ENCODE measurements at regions not wholly inside any gene's neighbourhood (a gene's known extent, or its start where the extent isn't known, plus 50 kb on each side); places are given as distances from the start of the nearest gene placed in this dataset.

- no peak for DNase-seq (ENCODE audit: low read depth)
- Histone ChIP-seq H3K27me3 (ENCODE audit: control insufficient read depth, insufficient read depth, low read length) (no peaks in the 10 kb centered on the region), H3K4me3 (ENCODE audit: low read depth, low read length) (no peak overlapping the region), H3K36me3 (ENCODE audit: control insufficient read depth, insufficient read depth, low read length) (no peaks in the 10 kb centered on the region)
- no peak for TF ChIP-seq CTCF (IDR thresholded peaks at IDR 0.05; ENCODE audit: insufficient read depth, low read depth, low read length)
- POLR2A ChIA-PET: no interaction called here
- CTCF ChIA-PET: no interaction called here
Measured at GRCh38 chrX:114166601-114167000, 417.3 kb upstream of the HTR2C start.

- ChIA-PET POLR2A (no interaction called here), CTCF (no interaction called here)
- Histone ChIP-seq H3K4me3 (ENCODE audit: low read depth, low read length) (no peak overlapping the region), H3K36me3 (ENCODE audit: control insufficient read depth, insufficient read depth, low read length) (no peaks in the 10 kb centered on the region), H3K27me3 (ENCODE audit: control insufficient read depth, insufficient read depth, low read length) (no peaks in the 10 kb centered on the region)
- no peak for DNase-seq (ENCODE audit: low read depth)
- no peak for TF ChIP-seq CTCF (IDR thresholded peaks at IDR 0.05; ENCODE audit: insufficient read depth, low read depth, low read length)
Measured at GRCh38 chrX:114165537-114165936, 418.3 kb upstream of the HTR2C start.

- Histone ChIP-seq H3K36me3 (ENCODE audit: control insufficient read depth, insufficient read depth, low read length) (no peaks in the 10 kb centered on the region), H3K27me3 (ENCODE audit: control insufficient read depth, insufficient read depth, low read length) (no peaks in the 10 kb centered on the region), H3K4me3 (ENCODE audit: low read depth, low read length) (no peak overlapping the region)
- DNase-seq (ENCODE audit: low read depth): no peak
- POLR2A ChIA-PET: no interaction called here
- no peak for TF ChIP-seq CTCF (IDR thresholded peaks at IDR 0.05; ENCODE audit: insufficient read depth, low read depth, low read length)
- CTCF ChIA-PET: no interaction called here
Measured at GRCh38 chrX:114162068-114162735, 421.7 kb upstream of the HTR2C start.

- no peaks in the 10 kb centered on the region for H3K36me3 ChIP-seq (ENCODE audit: control insufficient read depth, insufficient read depth, low read length)
- no peak for DNase-seq (ENCODE audit: low read depth)
- ChIA-PET POLR2A (no interaction called here), CTCF (no interaction called here)
- no peaks in the 10 kb centered on the region for H3K27me3 ChIP-seq (ENCODE audit: control insufficient read depth, insufficient read depth, low read length)
- no peak overlapping the region for H3K4me3 ChIP-seq (ENCODE audit: low read depth, low read length)
- TF ChIP-seq CTCF (IDR thresholded peaks at IDR 0.05; ENCODE audit: insufficient read depth, low read depth, low read length): no peak
Measured at GRCh38 chrX:114152801-114153200, 431.1 kb upstream of the HTR2C start.

- no peak overlapping the region for H3K4me3 ChIP-seq (ENCODE audit: low read depth, low read length)
- POLR2A ChIA-PET: no interaction called here
- DNase-seq (ENCODE audit: low read depth): no peak
- H3K27me3 ChIP-seq (ENCODE audit: control insufficient read depth, insufficient read depth, low read length): no peaks in the 10 kb centered on the region
- CTCF ChIA-PET: no interaction called here
- TF ChIP-seq CTCF (IDR thresholded peaks at IDR 0.05; ENCODE audit: insufficient read depth, low read depth, low read length): no peak
- no peaks in the 10 kb centered on the region for H3K36me3 ChIP-seq (ENCODE audit: control insufficient read depth, insufficient read depth, low read length)
Measured at GRCh38 chrX:114152130-114152529, 431.8 kb upstream of the HTR2C start.
